Body of pancreas (tissue), 4 donors: ENCODE measurements at regions not wholly inside any gene's neighbourhood (a gene's known extent, or its start where the extent isn't known, plus 50 kb on each side); places are given as distances from the start of the nearest gene placed in this dataset.

Experiments used
- ATAC-seq: fragments of 150-250 bp; one replicate; pipeline ENCODE4 v1.9.1; 2016
- DNase-seq, 4 donors: peaks; one replicate each; pipeline ENCODE4 v3.0.0-alpha.2; 2019
- H3K27ac ChIP-seq, 4 donors: fragments of 200-600 bp; sonication (generic); 1 replicate in 3 of 4; 2 replicates in 1 of 4; pipeline versions ENCODE4 v1.5.1 to v1.6.1; 2016 to 2019; ENCODE audit warnings: mild to moderate bottlenecking in 1 of 4, mixed read lengths in 1 of 4, moderate library complexity in 1 of 4
- H3K27me3 ChIP-seq, 2 donors: fragments of 200-600 bp; sonication (generic); one replicate each; pipeline ENCODE4 v1.6.0; 2016; ENCODE audit warnings: mild to moderate bottlenecking in 1 of 2
- H3K36me3 ChIP-seq, 2 donors: fragments of 200-600 bp; sonication (generic); replicated peaks in 1 of 2; 2 replicates each; pipeline ENCODE4 v1.5.1; 2016; ENCODE audit warnings: low read depth in 2 of 2; ENCODE audit not compliant: insufficient read depth in 1 of 2
- H3K4me1 ChIP-seq: fragments of 200-600 bp; sonication (generic); one replicate; pipeline ENCODE4 v1.6.0; 2016
- H3K4me3 ChIP-seq, 2 donors: fragments of 200-600 bp; sonication (generic); 1 replicate in 1 of 2; 2 replicates in 1 of 2; pipeline ENCODE4 v1.5.1; 2016 to 2019
- H3K9me3 ChIP-seq, 3 donors: fragments of 200-600 bp; sonication (generic); 1 replicate in 2 of 3; 2 replicates in 1 of 3; pipeline ENCODE4 v1.5.1; 2016
- POLR2A ChIP-seq, 3 donors: fragments of 450-650 bp; IDR thresholded peaks; one replicate each; pipeline ENCODE4 v1.6.1; 2016; ENCODE audit warnings: antibody characterized with exemption in 3 of 3, mild to moderate bottlenecking in 2 of 3
- WGBS, 2 donors: methylation state at CpG; one replicate each; pipeline ENCODE4 v1.1.5; 2017; 5-methylcytosine and 5-hydroxymethylcytosine counted together
- intact Hi-C: fragments of 100-400 bp; cut with DNase I; formaldehyde crosslinking; loops from one replicate; pipeline ENCODE4 v1.15.1; 2023
- TF ChIP-seq, protein P1 (sequence below), 7 experiments: fragments of 450-650 bp in 4 of 7; fragments of 200-600 bp in 3 of 7; sonication (generic) in 3 of 7; IDR thresholded peaks; one replicate each; pipeline ENCODE4 v1.5.1; 2016 to 2019; ENCODE audit warnings: antibody characterized with exemption in 7 of 7

DNA sequence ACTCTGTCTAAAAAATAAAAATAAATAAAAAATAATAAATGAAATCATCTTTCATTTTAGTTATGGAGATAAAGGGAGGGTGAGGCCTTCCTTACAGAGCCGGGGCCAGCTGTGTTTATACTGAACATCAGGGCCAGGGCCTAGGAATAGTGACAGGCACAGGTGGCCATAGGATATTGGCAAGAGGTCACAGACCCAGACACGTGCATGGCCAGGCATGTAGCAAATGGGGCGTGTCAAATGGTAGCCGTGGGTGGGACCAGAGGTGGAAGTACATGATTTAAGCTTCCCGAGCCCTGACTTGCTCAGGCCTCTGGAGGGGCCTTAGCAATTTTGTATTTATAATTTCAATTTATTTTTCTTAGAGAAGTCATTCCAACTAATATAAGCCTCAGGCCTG is 353.0 kb downstream of the ANKRD30A start:
- Histone ChIP-seq H3K27ac (no peak overlapping the region), H3K36me3 (no peaks in the 10 kb centered on the region), H3K4me3 (no peak overlapping the region), H3K4me1 (no peaks in the 10 kb centered on the region), H3K9me3 (no peaks in the 10 kb centered on the region), H3K27me3 (no peaks in the 10 kb centered on the region)
- DNase-seq (no peak), ATAC-seq (no peak)
- intact Hi-C loops: no loop called here
- TF ChIP-seq, protein P1, sequence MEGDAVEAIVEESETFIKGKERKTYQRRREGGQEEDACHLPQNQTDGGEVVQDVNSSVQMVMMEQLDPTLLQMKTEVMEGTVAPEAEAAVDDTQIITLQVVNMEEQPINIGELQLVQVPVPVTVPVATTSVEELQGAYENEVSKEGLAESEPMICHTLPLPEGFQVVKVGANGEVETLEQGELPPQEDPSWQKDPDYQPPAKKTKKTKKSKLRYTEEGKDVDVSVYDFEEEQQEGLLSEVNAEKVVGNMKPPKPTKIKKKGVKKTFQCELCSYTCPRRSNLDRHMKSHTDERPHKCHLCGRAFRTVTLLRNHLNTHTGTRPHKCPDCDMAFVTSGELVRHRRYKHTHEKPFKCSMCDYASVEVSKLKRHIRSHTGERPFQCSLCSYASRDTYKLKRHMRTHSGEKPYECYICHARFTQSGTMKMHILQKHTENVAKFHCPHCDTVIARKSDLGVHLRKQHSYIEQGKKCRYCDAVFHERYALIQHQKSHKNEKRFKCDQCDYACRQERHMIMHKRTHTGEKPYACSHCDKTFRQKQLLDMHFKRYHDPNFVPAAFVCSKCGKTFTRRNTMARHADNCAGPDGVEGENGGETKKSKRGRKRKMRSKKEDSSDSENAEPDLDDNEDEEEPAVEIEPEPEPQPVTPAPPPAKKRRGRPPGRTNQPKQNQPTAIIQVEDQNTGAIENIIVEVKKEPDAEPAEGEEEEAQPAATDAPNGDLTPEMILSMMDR (IDR thresholded peaks at IDR 0.05): no peak
- no peak for TF ChIP-seq POLR2A (IDR thresholded peaks at IDR 0.05)
- 54 to 81% methylated on average over 5 of the region's 5 CpGs for WGBS, 2 donors

DNA sequence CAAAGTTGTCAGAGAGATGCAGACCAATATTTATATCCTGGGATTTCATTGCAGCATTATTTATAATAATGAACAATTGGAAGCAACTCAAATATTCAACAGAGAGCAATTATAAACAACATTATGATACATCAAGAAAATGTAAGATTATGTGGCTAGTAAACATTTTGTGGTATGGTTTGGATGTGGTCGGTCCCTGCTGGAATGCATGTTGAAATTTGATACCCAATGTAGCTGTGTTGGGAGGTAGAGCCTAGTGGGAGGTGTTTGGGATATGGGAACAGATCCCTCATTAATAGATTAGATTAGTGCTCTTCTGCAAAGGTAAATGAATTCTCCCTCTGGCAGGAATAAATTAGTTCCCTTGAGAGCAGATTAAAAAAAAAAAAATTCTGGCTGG is 350.9 kb downstream of the ANKRD30A start:
- Histone ChIP-seq H3K4me1 (no peaks in the 10 kb centered on the region), H3K27me3 (no peaks in the 10 kb centered on the region), H3K36me3 (no peaks in the 10 kb centered on the region), H3K27ac (no peak overlapping the region), H3K4me3 (no peak overlapping the region), H3K9me3 (no peaks in the 10 kb centered on the region)
- ATAC-seq: no peak
- TF ChIP-seq, protein P1 (IDR thresholded peaks at IDR 0.05): no peak
- TF ChIP-seq POLR2A (IDR thresholded peaks at IDR 0.05): no peak
- 35 to 42% methylated on average over 1 of the region's 1 CpG for WGBS, 2 donors
- no peak for DNase-seq
- intact Hi-C loops: no loop called here

DNA sequence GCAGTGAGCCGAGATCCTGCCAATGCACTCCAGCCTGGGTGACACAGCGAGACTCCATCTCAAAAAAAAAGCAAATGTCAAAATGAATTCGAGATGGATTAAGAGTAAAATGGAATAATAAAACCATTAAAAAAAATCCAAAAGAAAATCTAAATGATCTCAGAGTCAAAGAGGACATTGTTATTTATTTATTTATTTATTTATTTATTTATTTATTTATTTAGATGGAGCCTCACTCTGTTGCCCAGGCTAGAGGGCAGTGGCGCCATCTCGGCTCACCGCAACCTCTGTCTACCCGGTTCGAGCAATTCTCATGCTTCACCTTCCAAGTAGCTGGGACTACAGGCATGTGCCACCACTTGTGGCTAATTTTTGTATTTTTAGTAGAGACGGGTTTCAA is 349.2 kb downstream of the ANKRD30A start:
- intact Hi-C loops: no loop called here

DNA sequence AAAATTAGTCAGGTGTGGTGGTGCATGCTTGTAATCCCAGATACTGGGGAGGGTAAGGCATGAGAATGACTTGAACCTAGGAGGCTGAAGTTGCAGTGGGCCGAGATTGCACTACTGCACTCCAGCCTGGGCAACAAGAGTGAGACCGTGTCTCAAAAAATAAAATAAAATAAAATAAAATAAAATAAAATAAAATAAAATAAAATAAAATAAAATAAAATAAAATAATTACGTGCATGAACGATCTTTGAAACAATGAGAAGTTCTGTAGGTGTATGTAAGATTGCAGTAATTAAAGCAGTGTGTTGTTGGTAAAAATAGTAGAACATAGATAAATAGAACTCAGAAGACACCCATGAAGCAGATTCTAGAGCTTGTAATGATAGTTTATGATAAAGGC is 348.5 kb downstream of the ANKRD30A start:
- no peaks in the 10 kb centered on the region for H3K4me1 ChIP-seq
- intact Hi-C loops: no loop called here
- 71 to 82% methylated on average over 4 of the region's 4 CpGs for WGBS, 2 donors
- no peak overlapping the region for H3K4me3 ChIP-seq
- no peaks in the 10 kb centered on the region for H3K27me3 ChIP-seq
- TF ChIP-seq, protein P1 (IDR thresholded peaks at IDR 0.05): no peak
- no peak for TF ChIP-seq POLR2A (IDR thresholded peaks at IDR 0.05)
- DNase-seq: no peak
- H3K9me3 ChIP-seq: no peaks in the 10 kb centered on the region
- H3K27ac ChIP-seq: no peak overlapping the region
- H3K36me3 ChIP-seq: no peaks in the 10 kb centered on the region
- ATAC-seq: no peak

More for the DNA sequence above, 349.2 kb downstream of the ANKRD30A start:
- H3K9me3 ChIP-seq: no peaks in the 10 kb centered on the region
- ATAC-seq: no peak
- H3K4me1 ChIP-seq: no peaks in the 10 kb centered on the region
- no peak overlapping the region for H3K27ac ChIP-seq
- no peaks in the 10 kb centered on the region for H3K27me3 ChIP-seq
- H3K36me3 ChIP-seq: no peaks in the 10 kb centered on the region
- 81 to 83% methylated on average over 9 of the region's 9 CpGs for WGBS, 2 donors
- no peak for DNase-seq
- H3K4me3 ChIP-seq: no peak overlapping the region
- TF ChIP-seq POLR2A (IDR thresholded peaks at IDR 0.05): no peak
- TF ChIP-seq, protein P1 (IDR thresholded peaks at IDR 0.05): no peak

DNA sequence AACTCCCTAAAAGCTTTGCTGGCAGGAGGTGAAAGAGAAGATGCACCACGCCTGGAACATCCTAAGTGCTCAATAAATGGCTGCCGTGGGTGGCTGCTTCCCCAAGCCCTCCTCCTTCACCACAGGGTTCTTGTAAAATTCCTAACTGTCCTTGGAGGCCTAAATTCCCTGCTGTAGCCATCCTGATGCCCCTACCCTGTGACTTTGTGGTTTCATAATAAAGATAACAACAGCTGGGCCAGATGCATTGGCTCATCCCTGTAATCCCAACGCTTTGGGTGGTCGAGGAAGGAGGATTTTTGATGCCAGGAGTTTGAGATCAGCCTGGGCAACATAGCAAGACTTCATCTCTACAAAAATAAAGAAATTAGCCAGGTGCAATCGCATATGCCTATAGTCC is 341.8 kb downstream of the ANKRD30A start:
- Histone ChIP-seq H3K4me3 (no peak overlapping the region), H3K9me3 (peaks cover 0 to 5% (median 0%) of the 10 kb centered on the region in 3 donors), H3K4me1 (no peaks in the 10 kb centered on the region), H3K36me3 (no peaks in the 10 kb centered on the region), H3K27me3 (no peaks in the 10 kb centered on the region), H3K27ac (no peak overlapping the region)
- TF ChIP-seq POLR2A (IDR thresholded peaks at IDR 0.05): no peak
- TF ChIP-seq, protein P1 (IDR thresholded peaks at IDR 0.05): no peak
- intact Hi-C loops: no loop called here
- DNase-seq (no peak), ATAC-seq (no peak)
- WGBS, 2 donors: 31 to 49% methylated on average over 5 of the region's 5 CpGs
